NOMO-1 treated with dmso at 0.1 percent for 144 hours (cell line): ENCODE measurements at regions not wholly inside any gene's neighbourhood (a gene's known extent, or its start where the extent isn't known, plus 50 kb on each side); places are given as distances from the start of the nearest gene placed in this dataset.
"Not testable (repeated sequence)": the region's sequence is repeated elsewhere in the genome, so short reads cannot be mapped to it uniquely, and the experiment has no call there.

Source experiments
- DNase-seq: peaks from one replicate; lab custom pipeline; 2025; ENCODE audit not compliant: unreplicated experiment; lab: John Stamatoyannopoulos, UW

GRCh38 chr15:87727073-87727472, 529.5 kb downstream of the NTRK3 start:
- DNase-seq = no peak

GRCh38 chr15:87724330-87724729, 532.2 kb downstream of the NTRK3 start:
- peak; percentile 92 for DNase-seq

GRCh38 chr15:87722941-87723691, 533.4 kb downstream of the NTRK3 start:
- no peak for DNase-seq

GRCh38 chr15:87720235-87720634, 536.3 kb downstream of the NTRK3 start:
- no peak for DNase-seq

- DNase-seq = no peak
Measured at GRCh38 chr15:87716422-87716821, 540.1 kb downstream of the NTRK3 start.

GRCh38 chr15:87715252-87715651, 541.3 kb downstream of the NTRK3 start:
- DNase-seq = no peak

- no peak for DNase-seq
Measured at GRCh38 chr15:87713475-87713879, 543.1 kb downstream of the NTRK3 start.

GRCh38 chr15:87712211-87712610, 544.3 kb downstream of the NTRK3 start:
- DNase-seq = no peak

- DNase-seq = no peak
Measured at GRCh38 chr15:87711026-87711425, 545.5 kb downstream of the NTRK3 start.

GRCh38 chr15:87710406-87710805, 546.1 kb downstream of the NTRK3 start:
- DNase-seq = no peak

GRCh38 chr15:87707566-87708130, 548.9 kb downstream of the NTRK3 start:
- no peak for DNase-seq

- no peak for DNase-seq
Measured at GRCh38 chr15:87707071-87707470, 549.5 kb downstream of the NTRK3 start.

GRCh38 chr15:87706001-87706400, 550.5 kb downstream of the NTRK3 start:
- DNase-seq = no peak

GRCh38 chr15:87704276-87704675, 552.3 kb downstream of the NTRK3 start:
- no peak for DNase-seq

GRCh38 chr15:87703327-87704111, 553.0 kb downstream of the NTRK3 start:
- no peak for DNase-seq

- no peak for DNase-seq
Measured at GRCh38 chr15:87702270-87702669, 554.3 kb downstream of the NTRK3 start.

GRCh38 chr15:87698467-87698866, 558.1 kb downstream of the NTRK3 start:
- DNase-seq = not testable (repeated sequence)

- DNase-seq = no peak
Measured at GRCh38 chr15:87689716-87690115, 566.8 kb downstream of the NTRK3 start.

- no peak for DNase-seq
Measured at GRCh38 chr15:87687523-87687870, 569.0 kb downstream of the NTRK3 start.

GRCh38 chr15:87686841-87687522, 569.6 kb downstream of the NTRK3 start:
- DNase-seq = no peak

- DNase-seq = no peak
Measured at GRCh38 chr15:87686339-87686738, 570.2 kb downstream of the NTRK3 start.

GRCh38 chr15:87682527-87682926, 574.0 kb downstream of the NTRK3 start:
- DNase-seq = no peak
